ENCODE measurements at regions not wholly inside any gene's neighbourhood (a gene's known extent, or its start where the extent isn't known, plus 50 kb on each side); places are given as distances from the start of the nearest gene placed in this dataset.

GRCh38 chr9:84179531-84179930 lies 161.0 kb downstream of the SLC28A3 start:
- no peak for TF ChIP-seq POLR2A (IDR thresholded peaks at IDR 0.05)
- no peak for TF ChIP-seq CTCF (IDR thresholded peaks at IDR 0.05)
